ENCODE measurements at regions not wholly inside any gene's neighbourhood (a gene's known extent, or its start where the extent isn't known, plus 50 kb on each side); places are given as distances from the start of the nearest gene placed in this dataset.

DNA sequence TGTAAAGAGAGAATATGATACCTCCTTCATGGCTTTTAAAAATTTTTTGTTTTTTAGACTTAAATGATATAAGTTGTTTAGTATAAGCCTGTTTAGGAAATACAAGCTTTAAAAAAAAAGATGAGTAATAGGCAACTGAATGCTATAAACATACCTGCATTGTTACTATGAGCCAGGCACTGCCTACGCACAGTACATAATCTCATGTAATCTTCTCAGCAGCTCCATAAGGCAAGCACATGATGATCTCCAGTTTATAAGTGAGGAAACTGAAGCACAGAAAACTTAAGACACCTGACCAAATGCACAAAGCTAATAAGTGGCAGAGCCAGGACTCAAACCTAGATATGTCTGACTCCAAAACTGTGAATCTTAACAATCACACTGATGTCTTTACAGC is 156.3 kb upstream of the SLC1A4 start:
- DNase-seq = no peak

GRCh38 chr2:64836566-64836965 is 152.6 kb upstream of the SLC1A4 start:
- DNase-seq = no peak

DNA sequence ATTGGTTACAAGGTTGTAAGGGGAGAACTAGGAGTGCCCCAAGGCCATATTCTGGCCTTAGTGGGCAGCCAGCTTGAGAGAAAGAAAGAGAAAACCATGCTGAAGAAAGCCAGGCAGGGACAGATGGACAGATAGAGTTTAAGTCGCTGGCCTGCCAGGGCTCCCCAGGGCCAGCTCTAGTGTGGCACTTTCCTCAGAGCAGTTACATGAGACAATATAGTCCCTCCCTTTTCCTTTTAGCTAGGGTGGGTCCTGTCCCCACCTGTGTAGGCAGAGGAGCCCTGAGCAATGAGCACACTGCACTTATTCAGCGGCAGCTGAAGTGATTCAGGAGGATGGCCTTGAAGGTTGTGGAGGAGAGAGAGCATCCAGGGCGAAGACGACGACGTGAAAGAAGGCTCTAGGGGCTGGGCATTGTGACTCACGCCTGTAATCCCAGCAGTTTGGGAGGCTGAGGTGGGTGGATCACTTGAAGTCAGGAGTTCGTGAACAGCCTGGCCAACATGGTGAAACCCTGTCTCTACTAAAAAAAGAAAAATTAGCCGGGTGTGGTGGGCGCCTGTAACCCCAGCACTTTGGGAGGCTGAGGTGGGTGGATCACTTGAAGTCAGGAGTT is 152.0 kb upstream of the SLC1A4 start:
- DNase-seq = no peak

- no peak for DNase-seq
These were observed 151.1 kb upstream of the SLC1A4 start for GRCh38 chr2:64837925-64838641.

DNA sequence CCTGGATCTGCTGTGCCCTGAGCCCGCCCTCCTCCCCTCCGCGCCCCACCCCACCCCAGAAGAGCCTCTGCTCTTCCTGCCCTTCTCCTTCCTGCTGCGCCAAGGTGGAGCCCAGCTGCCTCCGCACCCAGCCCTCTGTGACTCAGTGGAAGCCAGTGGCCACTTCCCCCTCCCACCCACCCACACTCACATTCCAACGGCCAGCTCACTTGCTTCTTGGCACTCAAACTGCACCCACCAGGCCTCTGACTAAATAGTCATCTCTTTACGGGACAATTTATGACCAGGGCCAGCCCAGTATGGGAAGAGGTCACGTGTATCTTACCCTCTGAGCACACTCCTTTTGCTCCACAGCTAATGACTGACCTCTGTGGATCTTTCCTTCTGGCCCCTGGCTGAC is 150.4 kb upstream of the SLC1A4 start:
- DNase-seq = no peak

DNA sequence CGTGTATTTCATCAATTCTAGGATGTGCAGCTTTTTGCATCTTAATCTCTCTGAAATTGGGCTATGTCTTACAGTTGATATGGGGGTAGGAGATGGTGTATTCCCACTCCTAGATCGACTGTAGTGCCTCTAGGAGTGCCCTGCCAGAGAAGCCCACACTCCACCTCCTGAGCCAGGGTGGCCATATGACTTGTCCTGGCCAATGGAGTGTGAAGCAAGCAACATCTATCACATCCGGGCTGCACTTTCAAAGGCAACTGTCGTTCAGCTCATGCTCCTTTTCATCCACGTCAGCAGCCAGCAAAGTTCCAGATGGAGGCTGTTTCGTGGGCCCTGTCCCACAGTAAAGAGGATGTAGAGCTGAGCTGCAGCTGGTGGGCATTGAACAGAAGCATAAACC is 149.4 kb upstream of the SLC1A4 start:
- peak; percentile 23 for DNase-seq

DNA sequence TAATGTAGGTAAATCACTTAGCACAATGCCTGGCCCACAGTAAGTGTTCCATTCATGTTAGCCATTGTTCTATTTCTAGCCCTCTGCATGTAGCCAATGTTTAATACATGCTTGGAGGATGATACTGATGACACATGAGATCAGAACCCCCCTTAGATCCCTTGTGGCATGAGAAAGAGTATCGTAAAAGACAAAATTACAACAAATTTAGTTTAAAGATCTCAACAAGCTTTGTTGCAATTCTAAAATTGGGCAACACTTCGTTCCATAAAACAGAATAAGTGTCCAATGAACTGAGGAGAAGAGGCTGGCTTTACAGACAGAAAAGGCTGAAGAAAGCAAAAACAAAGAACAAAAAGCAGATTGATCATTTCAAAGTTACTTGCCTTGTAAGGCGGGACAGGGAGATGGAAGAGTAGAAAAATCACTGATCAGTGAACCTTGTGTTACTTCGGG is 148.7 kb upstream of the SLC1A4 start:
- DNase-seq = no peak

- DNase-seq = no peak
These were observed 147.7 kb upstream of the SLC1A4 start for GRCh38 chr2:64841461-64841860.

GRCh38 chr2:64842030-64842429 is 147.2 kb upstream of the SLC1A4 start:
- no peak for DNase-seq

- DNase-seq = no peak
These were observed 145.1 kb upstream of the SLC1A4 start for GRCh38 chr2:64844087-64844486.

GRCh38 chr2:64845273-64845905 is 143.8 kb upstream of the SLC1A4 start:
- DNase-seq = no peak

DNA sequence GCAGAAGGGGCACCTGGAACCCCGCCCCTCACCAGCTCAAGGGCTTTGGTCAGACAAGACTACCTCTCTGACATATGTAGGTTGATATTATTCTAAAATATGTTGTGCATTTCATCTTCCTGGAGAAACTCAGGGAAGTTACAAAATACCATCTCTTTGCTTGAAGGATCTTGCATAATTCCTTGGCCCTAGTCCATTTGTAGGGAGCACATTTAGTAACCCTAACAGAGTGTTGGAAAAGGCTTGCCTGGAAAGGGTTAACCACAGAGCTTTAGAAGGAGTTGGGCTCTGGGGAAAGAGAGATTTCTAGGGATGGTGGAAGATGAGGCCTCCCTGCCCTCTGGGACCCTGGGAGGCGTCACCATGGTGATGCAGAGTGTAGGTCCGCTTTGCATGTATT is 143.0 kb upstream of the SLC1A4 start:
- no peak for DNase-seq

DNA sequence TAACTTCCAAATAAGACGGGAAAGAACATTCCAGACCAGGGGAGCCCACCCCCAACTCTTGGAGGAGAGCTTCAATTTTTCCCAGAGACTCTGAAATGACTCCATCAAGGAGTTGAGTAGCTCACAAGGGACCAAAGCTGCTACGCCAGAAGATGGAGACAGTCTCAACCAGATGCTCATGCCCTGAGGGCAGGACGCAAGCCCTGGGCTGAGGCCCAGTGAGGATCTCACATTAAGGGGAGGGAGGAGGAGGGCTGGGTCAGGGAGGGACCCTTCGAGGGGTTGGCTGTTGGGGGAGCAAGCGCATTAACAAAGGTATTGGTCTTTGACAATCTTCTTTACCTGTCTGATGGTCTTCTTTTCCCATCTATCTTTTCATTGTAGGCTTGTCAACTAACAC is 141.3 kb upstream of the SLC1A4 start:
- DNase-seq = no peak

- no peak for DNase-seq
These were observed 140.8 kb upstream of the SLC1A4 start for GRCh38 chr2:64848363-64848762.

- no peak for DNase-seq
These were observed 140.3 kb upstream of the SLC1A4 start for GRCh38 chr2:64848945-64849344.

DNA sequence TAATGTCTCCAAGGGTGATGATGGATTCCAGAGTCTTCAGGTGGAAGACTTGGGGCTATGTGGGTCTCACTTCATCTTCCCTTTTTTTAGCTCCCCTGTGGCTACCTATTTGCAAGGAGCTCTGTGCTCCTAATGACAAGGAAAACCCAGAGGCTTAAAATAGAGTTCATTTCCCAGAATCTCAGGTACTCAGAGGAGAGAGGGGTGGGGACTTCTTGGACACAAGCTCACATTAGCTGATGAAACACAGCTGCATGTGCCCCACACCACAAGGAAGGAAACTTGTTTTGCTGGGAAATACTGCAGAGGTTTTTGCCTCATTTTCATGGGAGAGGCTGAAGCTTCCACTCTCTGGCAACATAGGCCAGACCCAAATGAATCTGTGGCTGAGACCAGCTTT is 138.6 kb upstream of the SLC1A4 start:
- no peak for DNase-seq

GRCh38 chr2:64852771-64853241 is 136.4 kb upstream of the SLC1A4 start:
- no peak for DNase-seq

DNA sequence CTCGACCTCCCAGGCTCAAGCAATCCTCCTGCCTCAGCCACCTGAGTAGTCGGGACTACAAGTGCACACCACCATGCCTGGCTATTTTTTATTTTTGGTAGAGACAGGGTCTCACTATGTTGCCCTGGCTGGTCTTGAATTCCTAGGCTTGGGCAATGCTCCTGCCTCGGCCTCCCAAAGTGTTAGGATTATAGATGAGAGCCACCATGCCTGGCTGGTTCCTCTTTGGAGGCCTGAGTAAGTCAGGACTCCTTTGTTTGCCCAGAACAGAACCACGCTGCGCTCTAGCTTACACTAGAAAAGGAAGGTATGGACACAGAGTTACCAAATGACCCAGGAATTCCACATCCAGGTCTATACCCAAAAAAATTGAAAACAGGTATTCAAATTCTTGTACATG is 135.9 kb upstream of the SLC1A4 start:
- no peak for DNase-seq

DNA sequence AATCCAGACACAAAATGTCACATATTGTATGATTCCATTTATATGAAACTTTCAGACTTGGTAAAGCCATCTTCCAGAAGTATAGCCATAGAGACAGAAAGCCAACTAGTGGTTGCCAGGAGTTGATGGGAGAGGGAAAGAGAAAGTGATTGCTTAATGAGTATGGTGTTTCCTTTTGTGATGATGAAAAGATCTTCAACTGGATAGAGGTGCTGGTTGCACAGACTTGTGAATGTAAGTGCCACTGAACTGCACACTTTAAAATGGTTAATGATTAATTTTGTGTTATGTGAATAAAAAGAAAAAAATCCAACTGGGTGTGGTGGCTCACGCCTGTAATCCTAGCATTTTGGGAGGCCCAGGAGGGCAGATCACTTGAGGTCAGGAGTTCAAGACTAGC is 135.3 kb upstream of the SLC1A4 start:
- DNase-seq = no peak

GRCh38 chr2:64854773-64855237 is 134.4 kb upstream of the SLC1A4 start:
- DNase-seq = peak; percentile 56

DNA sequence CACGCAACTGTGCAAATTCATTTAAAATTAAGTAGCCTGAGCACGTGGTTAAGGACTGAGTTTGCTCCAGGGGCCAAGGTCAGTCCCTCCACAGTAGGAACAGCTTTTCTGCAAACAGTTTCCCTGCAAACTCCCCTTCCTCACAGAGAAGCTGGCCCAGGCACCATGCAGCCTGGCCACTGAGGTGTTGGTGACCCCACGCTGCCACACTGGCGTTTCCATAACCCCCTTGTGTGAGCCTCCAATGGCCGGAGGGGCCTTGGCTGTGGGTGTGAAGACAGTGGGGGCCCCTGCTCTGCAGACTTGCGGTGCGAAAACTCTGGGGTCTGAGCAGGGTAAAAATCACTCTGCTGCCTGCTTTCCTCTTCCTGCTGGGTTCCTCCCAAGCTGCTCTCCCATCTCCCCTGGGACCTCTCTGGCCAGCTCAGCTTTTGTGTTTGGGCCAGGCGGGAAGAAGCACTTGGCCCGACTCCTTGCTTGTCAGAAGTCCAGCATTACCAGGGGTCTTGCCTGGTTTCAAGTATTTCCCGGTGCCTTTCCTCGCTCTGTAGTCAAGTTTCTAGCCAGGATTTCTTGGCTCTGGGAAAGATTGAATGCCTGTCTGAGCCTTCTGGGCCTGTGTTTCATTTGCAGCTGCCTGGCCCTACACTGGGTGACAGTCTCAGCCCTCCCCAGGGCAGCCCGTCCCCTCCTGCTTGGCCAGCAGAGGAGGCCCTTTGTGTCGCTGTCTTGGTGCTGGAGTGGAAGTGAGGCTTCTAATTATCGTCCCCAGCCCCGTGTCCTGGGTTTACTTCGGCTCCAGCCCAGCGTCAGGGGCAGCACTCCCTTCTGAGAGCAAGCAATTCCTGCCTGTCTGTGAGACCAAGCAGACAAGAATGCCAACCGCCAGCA is 131.4 kb upstream of the SLC1A4 start:
- DNase-seq = no peak

GRCh38 chr2:64858541-64859311 is 130.5 kb upstream of the SLC1A4 start:
- no peak for DNase-seq

All from activated CD4-positive, alpha-beta T cell treated with anti-CD3 and anti-CD28 coated beads, Interleukin-10, Interleukin-2, amounts not matched to agents 100 ng/mL and 50 ng/mL, durations not matched to agents 16 hours and 8 hours (primary cell).